AG09309 (cell line): ENCODE measurements at regions not wholly inside any gene's neighbourhood (a gene's known extent, or its start where the extent isn't known, plus 50 kb on each side); places are given as distances from the start of the nearest gene placed in this dataset.

ENCODE experiments used
- DNase-seq: peaks from one replicate; pipeline ENCODE4 v3.0.0-alpha.2; 2010; ENCODE audit warnings: low read depth
- H3K4me3 ChIP-seq: 2 replicates; pipeline ENCODE4 v1.5.1; 2011; ENCODE audit warnings: mild to moderate bottlenecking, low read depth, low read length, moderate library complexity; ENCODE audit not compliant: control insufficient read depth
- TF ChIP-seq, protein P1 (sequence below): IDR thresholded peaks from 2 replicates; pipeline ENCODE4 v1.5.1; 2011; ENCODE audit warnings: mild to moderate bottlenecking, low read depth, low read length, inconsistent platforms; ENCODE audit not compliant: insufficient read depth, control insufficient read depth; ENCODE audit errors: missing control alignments

- no peak for DNase-seq
- no peak overlapping the region for H3K4me3 ChIP-seq
- TF ChIP-seq, protein P1, sequence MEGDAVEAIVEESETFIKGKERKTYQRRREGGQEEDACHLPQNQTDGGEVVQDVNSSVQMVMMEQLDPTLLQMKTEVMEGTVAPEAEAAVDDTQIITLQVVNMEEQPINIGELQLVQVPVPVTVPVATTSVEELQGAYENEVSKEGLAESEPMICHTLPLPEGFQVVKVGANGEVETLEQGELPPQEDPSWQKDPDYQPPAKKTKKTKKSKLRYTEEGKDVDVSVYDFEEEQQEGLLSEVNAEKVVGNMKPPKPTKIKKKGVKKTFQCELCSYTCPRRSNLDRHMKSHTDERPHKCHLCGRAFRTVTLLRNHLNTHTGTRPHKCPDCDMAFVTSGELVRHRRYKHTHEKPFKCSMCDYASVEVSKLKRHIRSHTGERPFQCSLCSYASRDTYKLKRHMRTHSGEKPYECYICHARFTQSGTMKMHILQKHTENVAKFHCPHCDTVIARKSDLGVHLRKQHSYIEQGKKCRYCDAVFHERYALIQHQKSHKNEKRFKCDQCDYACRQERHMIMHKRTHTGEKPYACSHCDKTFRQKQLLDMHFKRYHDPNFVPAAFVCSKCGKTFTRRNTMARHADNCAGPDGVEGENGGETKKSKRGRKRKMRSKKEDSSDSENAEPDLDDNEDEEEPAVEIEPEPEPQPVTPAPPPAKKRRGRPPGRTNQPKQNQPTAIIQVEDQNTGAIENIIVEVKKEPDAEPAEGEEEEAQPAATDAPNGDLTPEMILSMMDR: no peak
These were observed 199.4 kb upstream of the PPP2R3A start for GRCh38 chr3:135766115-135766514.

GRCh38 chr3:135771760-135772159, 193.8 kb upstream of the PPP2R3A start:
- TF ChIP-seq, protein P1: no peak
- DNase-seq: no peak
- H3K4me3 ChIP-seq: no peak overlapping the region

DNA sequence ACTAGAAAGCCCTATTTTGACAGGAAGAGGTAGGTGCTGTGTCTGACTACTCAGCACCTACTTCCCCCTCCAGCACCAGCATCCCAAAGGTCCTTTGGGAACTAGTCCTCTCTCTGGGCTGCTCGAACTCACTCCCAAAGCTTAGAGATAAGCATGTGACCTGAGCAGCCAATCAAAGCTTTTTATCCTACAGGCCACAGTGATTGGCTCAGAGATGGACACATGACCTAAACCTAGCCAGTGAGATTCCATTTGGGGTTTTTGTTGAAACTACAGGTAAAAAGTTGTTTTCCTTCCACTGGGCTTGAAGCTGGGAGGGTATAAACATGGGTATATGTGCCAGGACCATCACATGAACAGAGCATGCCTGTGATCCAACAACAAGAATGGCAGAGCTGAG, 186.5 kb upstream of the PPP2R3A start:
- DNase-seq: no peak
- TF ChIP-seq, protein P1: no peak
- no peak overlapping the region for H3K4me3 ChIP-seq

DNA sequence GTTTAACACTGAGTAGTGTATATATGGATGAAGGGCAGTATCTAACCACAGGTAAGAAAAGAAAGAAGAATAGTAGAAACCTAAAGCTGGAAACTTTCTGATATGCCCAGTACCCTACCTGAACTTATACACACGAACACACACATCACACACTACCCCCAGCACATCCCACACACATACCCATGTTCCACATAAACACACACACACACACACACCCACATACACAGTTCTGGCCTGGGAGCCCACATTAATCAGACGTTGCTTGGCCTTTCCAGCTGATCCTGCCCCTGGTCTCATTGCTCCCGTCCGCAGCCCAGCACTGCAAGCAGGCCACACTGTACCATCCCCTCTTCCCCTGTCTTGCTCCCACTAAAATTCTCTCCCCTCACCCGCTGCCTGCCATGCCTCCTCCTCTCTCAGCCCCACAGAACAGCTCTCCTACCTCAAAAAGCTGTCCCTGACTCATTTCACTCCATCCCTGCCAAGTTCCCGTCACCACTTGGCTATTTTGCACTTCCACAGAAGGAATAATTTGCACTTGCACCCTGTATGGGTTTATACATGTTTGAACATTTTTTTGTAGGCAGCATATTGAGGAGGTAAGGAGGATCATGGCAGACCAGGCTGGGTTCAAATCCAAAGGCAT, 185.8 kb upstream of the PPP2R3A start:
- H3K4me3 ChIP-seq: no peak overlapping the region
- DNase-seq: no peak
- TF ChIP-seq, protein P1: no peak

DNA sequence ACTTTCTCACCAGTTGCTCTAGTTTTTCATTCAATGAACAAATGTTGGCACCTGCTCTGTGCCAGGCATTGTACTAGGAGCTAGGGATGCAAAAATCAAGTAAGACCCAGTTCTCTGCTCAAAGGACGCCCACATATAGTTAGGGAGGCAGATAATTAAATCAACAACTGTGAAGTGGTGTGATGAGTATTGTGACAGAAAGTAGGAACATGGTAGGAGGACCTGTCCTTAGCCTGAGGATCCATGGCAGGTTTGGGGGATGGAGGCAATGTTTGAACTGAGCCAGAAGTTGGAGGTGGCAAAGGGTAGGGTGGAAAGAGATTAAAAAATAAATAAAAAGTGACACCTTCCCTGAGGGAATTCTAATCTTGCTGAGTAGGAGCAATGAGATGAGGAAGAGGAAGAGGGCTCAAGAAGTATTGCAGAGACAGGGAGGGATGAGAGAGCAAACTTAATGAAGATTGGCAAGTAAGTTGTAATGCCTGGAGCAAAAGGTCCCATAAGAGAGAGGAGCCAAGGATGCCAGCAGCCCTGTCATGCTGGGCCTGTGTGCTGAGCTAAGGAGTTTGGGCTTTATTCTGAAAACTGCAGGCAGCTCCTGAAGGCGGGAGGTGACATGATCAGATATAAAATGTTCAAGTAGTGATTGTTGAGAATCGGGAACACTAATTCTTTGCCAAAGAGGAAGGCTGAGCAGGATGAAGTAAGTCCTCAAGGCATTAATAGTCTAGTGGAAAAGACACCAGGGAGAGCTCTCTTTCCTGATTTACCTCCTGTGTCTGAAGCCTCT, 184.3 kb upstream of the PPP2R3A start:
- TF ChIP-seq, protein P1: no peak
- no peak overlapping the region for H3K4me3 ChIP-seq

DNA sequence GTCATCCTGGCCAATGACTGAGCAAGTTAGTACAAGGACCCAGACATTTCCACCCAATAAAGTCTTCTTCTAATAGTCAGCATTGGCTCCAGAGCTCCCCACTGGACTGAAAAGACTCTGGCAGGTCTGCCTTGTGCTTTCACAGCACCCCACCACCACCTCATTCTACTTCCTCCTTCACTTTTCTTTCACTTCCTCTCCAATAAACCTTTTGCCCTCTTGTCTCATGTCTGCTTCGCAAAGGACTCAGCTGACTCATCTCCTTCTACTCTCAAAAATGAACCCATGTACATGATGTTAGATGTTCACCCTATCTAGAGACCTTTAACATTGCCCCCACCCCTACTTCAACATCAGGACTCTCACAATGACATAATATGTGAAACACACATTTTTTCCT, 181.0 kb upstream of the PPP2R3A start:
- TF ChIP-seq, protein P1: no peak
- DNase-seq: no peak
- no peak overlapping the region for H3K4me3 ChIP-seq

More for the DNA sequence above, 184.3 kb upstream of the PPP2R3A start:
- DNase-seq: no peak
